NB4 (cell line): ENCODE measurements at regions not wholly inside any gene's neighbourhood (a gene's known extent, or its start where the extent isn't known, plus 50 kb on each side); places are given as distances from the start of the nearest gene placed in this dataset.

Experiments
- CTCF ChIP-seq: IDR thresholded peaks from one replicate; pipeline ENCODE4 v1.5.1; 2012; ENCODE audit warnings: low read depth, low read length
- MAX ChIP-seq: IDR thresholded peaks from 2 replicates; pipeline ENCODE4 v1.6.1; 2011; ENCODE audit warnings: low read depth, low read length
- MYC ChIP-seq: IDR thresholded peaks from 2 replicates; pipeline ENCODE4 v1.6.1; 2011; ENCODE audit warnings: low read depth, low read length
- POLR2A ChIP-seq: IDR thresholded peaks from 2 replicates; pipeline ENCODE4 v1.6.1; 2011; ENCODE audit warnings: mild to moderate bottlenecking; ENCODE audit not compliant: insufficient read length; ENCODE audit errors: extremely low read depth

GRCh38 chr12:3964439-3964838 is 91.2 kb upstream of the PARP11 start:
- TF ChIP-seq CTCF (peak; percentile 49), POLR2A (no peak), MAX (no peak), MYC (no peak)
